HG03575 (cell line): ENCODE measurements at regions not wholly inside any gene's neighbourhood (a gene's known extent, or its start where the extent isn't known, plus 50 kb on each side); places are given as distances from the start of the nearest gene placed in this dataset.

Experiments used
- ATAC-seq: cut with Tn5 transposase; IDR thresholded peaks from one replicate; pipeline ENCODE4 v1.9.1; 2021; ENCODE audit not compliant: unreplicated experiment, insufficient number of reproducible peaks, low FRiP score; ENCODE audit errors: extremely low read depth

GRCh38 chr11:11029027-11029426, 171.2 kb upstream of the ZBED5 start:
- no peak for ATAC-seq

DNA sequence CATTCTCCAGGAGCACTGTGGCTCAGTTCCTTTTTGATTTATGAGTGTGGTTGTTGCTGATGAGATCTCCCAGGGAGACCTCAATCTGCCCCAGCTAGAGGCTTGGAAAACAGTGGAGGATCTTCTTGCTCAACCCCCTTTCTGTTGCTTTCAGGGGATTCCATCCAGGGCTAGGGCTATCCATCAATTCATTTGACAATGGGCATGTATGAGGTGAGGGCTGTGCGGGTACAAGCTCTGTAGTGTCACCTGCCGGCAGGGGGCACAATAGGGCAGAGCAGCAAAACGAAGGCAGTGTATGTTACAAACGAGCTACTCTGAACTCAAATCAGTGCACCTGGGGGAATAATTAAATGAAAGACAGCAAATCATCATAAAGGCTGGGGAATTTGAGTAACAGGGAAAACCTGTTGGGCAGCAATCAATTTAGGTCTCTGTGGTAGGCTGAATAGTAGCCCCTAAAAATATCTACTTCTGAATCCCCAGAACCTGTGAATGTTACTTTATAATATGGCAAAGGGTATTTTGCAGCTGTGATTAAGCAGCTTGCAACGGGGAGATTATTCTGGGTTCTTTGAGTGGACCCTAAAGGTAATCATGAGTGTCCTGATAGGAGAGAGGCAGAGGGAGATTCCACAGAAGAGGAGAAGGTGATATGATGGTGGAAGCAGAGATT, 170.3 kb upstream of the ZBED5 start:
- ATAC-seq: no peak

DNA sequence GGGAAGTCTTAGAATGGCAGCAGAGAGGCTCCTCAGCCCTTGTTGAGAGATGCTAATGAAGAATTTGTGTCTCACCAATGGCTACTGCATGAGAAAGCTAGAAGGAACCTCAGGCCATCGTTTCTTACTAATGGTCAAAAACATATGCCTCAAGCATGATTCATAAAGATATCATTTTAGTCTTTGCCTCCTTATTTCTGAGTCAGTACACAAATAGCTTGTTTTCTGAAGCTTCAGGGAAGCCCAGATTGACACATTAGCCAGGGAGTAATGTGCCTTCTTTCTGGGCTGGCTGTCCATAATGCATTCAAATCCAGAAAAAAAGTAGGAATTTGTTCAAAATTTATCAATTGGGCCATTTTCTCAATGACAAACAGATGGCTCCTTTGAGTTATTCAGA, 169.4 kb upstream of the ZBED5 start:
- ATAC-seq: no peak

DNA sequence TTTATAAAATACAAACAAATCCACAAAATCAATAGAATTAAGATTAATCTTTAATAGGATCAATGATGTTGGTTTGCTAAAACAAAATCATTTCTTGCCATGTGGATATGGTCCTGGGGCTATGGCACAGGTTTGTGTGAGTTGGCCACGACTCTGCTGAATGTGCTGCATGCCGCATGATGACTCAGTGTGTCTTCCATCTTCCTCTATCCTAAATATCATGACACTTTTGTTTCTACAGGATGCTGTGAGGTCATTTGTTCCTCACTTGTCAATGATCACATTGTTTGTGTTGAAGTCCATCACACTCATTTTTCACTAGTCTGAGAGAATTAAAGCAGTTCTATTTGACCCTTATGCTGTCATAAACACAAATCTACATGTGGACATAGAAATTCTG, 167.2 kb upstream of the ZBED5 start:
- no peak for ATAC-seq

DNA sequence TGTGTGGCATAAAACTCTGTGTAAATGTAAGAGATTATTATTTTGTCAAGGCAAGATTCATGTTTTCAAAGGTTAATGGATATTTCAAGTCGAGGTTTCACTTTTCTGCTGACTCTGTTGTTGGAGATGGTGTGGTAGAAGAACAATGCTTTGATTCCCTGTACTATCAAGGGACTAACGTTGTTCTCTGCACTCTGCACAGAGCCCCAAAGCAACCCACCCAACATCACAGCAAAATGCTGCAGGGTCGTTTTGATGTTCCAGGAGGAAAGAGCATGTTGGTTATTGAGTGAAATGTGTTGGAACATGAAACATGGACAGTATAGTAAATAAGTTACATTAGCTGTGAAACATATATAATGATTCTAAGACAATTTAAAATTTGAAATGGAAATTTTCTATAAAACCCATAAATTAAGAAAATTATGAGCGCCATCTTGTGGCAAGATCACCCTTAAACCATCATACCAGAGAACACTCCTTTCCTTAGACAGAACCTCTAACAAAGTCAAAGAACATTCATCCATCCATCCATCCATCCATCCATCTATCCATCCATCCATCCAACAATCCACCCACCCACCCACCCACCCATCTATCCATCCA, 164.4 kb upstream of the ZBED5 start:
- no peak for ATAC-seq

- no peak for ATAC-seq
Observed at GRCh38 chr11:11021563-11021962, 163.7 kb upstream of the ZBED5 start.

DNA sequence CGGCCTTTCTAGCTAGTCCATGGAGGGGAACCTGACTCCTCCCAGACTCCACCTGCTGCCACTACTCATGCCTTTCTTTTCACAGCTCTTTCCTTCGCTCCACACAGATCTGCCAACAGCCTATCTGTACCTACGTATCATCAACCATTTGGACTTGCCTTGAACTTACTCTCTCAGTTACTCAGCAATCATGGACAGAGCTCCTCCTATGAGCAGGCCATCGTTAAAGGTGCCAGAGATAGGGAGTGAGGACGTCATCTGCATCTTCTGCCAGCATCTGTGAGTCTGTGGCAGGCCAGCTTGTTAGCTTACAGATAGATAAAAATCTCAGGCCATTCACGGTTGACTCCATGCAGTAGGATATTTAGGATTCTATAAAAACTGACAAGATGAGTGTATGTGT, 162.9 kb upstream of the ZBED5 start:
- ATAC-seq: no peak

DNA sequence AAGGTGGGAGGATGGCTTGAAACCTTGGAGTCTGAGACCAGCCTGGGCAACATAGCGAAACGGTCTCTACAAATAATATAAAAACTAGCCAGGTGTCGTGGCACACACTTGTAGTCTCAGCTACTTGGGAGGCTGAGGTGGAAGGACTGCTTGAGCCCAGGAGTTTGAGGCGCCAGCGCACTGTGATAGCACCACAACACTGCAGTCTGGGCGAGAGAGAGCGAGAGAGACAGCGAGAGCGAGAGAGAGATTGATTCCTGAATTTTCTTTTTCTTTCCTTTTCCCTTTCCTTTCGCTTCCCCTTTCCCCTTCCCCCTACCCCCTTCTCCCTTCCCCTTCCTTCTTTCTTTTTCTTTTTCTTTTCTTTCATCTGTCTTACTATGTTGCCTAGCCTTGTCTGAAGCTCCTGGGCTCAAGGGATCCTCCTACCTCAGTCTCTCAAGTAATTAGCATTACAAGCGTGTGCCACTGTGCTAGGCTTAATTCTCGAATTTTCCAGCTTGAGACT, 162.4 kb upstream of the ZBED5 start:
- ATAC-seq: no peak

- ATAC-seq: no peak
Observed at GRCh38 chr11:11016943-11017342, 159.1 kb upstream of the ZBED5 start.

- no peak for ATAC-seq
Observed at GRCh38 chr11:11016068-11016467, 158.2 kb upstream of the ZBED5 start.

GRCh38 chr11:11011617-11012016, 153.8 kb upstream of the ZBED5 start:
- ATAC-seq: no peak

- ATAC-seq: no peak
Observed at GRCh38 chr11:11010624-11011127, 152.8 kb upstream of the ZBED5 start.

GRCh38 chr11:11009179-11009578, 151.3 kb upstream of the ZBED5 start:
- ATAC-seq: no peak

- ATAC-seq: no peak
Observed at GRCh38 chr11:11004069-11004468, 146.2 kb upstream of the ZBED5 start.

DNA sequence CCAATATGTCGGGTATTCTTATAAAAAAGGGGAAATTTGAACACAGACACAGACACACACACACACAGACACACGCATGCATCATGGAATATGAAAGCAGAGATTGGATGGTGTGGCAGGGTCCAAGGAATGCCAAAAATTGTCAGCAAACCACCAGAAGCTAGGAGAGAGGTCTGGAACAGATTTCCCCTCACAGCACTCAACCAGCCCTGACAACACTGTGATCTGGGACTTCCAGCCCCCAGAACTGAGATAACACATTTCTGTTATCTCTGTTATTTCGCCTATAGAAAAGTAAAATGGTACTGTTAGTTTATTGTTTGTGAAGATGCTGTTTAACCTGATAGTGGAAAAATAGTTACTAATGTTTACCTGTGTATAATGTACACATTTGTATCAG, 145.4 kb upstream of the ZBED5 start:
- ATAC-seq: no peak

- ATAC-seq: no peak
Observed at GRCh38 chr11:11000579-11001283, 142.9 kb upstream of the ZBED5 start.

- ATAC-seq: no peak
Observed at GRCh38 chr11:10998674-10999073, 140.8 kb upstream of the ZBED5 start.

GRCh38 chr11:10996678-10997077, 138.8 kb upstream of the ZBED5 start:
- ATAC-seq: no peak

- no peak for ATAC-seq
Observed at GRCh38 chr11:10993640-10994039, 135.8 kb upstream of the ZBED5 start.

DNA sequence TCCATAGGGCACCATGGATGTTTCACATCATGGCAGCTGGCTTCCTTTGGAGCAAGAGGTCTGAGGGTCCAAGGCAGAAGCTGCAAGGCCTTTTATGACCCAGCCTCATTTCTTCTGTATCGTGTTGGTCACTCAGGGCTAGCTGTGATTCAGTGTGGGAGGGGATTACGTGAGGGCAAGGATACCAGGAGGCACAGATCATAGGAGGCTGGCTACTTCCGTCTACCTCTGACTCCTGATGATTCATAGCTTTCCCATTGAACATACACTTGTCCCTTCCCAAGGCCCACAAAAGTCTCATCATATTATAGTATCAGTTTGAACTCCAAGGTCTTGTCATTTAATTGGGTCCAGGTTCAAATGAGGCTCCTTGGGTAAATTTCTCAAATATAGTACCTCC, 135.3 kb upstream of the ZBED5 start:
- no peak for ATAC-seq
